LNCaP clone FGC (cell line): ENCODE measurements at regions not wholly inside any gene's neighbourhood (a gene's known extent, or its start where the extent isn't known, plus 50 kb on each side); places are given as distances from the start of the nearest gene placed in this dataset.

Experiments
- DNase-seq: peaks from one replicate; pipeline ENCODE4 v3.0.0-alpha.2; 2011; ENCODE audit warnings: low read depth
- H3K4me3 ChIP-seq: 2 replicates; pipeline ENCODE4 v1.5.1; 2011; ENCODE audit warnings: mild to moderate bottlenecking, low read depth, low read length, control low read depth
- TF ChIP-seq, protein P1 (sequence below): IDR thresholded peaks from 2 replicates; pipeline ENCODE4 v1.5.1; 2012; ENCODE audit warnings: mild to moderate bottlenecking; ENCODE audit not compliant: control insufficient read depth, insufficient read depth; ENCODE audit errors: extremely low read depth

DNA sequence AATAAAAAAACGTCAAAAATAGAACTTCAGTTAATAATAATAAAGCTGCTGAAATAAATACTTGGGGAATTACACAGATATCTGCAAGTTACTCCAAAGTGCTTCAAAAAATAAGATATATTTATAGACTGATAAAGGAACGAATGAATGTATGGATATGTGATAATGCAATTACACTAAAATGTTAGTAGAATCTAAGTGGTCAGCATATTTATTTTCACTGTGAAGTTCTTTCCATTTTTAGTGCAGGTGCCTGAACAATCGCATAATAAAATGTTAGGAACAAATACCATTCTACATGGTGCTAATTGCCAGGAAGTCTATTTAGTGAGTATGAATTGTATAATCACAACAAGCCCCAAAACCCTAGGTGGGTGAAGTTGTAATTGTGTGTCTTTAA, 169.6 kb upstream of the RGPD4 start:
- TF ChIP-seq, protein P1, sequence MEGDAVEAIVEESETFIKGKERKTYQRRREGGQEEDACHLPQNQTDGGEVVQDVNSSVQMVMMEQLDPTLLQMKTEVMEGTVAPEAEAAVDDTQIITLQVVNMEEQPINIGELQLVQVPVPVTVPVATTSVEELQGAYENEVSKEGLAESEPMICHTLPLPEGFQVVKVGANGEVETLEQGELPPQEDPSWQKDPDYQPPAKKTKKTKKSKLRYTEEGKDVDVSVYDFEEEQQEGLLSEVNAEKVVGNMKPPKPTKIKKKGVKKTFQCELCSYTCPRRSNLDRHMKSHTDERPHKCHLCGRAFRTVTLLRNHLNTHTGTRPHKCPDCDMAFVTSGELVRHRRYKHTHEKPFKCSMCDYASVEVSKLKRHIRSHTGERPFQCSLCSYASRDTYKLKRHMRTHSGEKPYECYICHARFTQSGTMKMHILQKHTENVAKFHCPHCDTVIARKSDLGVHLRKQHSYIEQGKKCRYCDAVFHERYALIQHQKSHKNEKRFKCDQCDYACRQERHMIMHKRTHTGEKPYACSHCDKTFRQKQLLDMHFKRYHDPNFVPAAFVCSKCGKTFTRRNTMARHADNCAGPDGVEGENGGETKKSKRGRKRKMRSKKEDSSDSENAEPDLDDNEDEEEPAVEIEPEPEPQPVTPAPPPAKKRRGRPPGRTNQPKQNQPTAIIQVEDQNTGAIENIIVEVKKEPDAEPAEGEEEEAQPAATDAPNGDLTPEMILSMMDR, result no peak
- DNase-seq, result no peak
- no peak overlapping the region for H3K4me3 ChIP-seq

DNA sequence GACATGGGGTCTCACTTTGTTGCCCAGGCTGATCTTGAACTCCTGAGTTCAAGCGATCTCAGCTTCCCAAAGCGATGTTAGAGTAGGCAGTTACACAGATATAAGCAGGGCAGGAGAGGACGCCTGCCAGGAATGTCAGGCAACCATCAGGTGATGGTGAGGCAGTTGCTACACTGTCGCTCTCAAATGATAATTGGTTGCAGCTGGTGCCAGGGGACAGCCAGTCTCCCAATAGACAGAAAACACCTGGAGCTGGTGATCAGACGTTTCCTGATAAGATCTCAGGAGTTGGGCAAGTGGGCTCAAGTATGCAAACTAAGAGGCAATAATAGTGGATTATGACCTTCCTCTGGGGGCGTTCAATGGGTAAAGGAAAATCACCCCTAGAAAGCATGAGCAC, 163.1 kb upstream of the RGPD4 start:
- TF ChIP-seq, protein P1, result no peak
- no peak overlapping the region for H3K4me3 ChIP-seq
- DNase-seq, result no peak

DNA sequence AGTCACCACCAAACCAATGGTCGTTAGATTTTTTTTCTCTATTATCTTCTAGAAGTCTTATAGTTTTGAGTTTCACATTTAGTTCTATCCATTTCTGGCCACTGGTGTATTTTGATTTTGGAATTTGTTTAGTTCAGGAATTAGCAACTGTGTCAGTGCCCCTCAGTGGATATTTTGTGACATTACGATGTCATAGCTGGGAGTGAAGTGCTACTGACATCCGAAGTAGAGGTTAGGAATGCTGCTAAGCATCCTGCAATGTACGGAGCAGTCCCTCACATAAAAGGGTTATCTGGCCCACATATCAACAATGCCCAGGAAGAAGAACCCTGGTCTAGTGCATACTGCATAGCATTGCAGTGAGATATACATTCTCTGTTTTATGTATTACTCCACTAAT, 157.4 kb upstream of the RGPD4 start:
- DNase-seq, result no peak
- TF ChIP-seq, protein P1, result peak; percentile 40
- H3K4me3 ChIP-seq, result no peak overlapping the region

DNA sequence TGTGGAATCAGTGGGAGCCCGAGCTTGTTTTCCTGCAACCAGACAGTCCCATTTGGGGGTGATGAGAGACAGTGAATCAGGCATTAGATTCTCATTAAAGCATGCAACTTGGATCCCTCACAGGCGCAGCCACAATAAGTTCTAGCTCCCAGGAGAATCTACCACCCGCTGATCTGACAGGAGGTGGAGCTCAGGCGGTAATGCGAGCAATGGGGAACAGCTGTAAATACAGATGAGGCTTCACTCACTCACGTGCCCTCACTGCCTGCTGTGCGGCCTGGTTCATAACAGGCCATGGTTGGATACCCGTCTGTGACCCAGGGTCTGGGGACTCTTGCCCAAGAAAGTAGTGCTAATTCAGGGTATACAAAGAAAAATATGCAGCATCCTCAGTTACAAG, 144.8 kb upstream of the RGPD4 start:
- no peak for DNase-seq
- H3K4me3 ChIP-seq, result no peak overlapping the region
- TF ChIP-seq, protein P1, result no peak

DNA sequence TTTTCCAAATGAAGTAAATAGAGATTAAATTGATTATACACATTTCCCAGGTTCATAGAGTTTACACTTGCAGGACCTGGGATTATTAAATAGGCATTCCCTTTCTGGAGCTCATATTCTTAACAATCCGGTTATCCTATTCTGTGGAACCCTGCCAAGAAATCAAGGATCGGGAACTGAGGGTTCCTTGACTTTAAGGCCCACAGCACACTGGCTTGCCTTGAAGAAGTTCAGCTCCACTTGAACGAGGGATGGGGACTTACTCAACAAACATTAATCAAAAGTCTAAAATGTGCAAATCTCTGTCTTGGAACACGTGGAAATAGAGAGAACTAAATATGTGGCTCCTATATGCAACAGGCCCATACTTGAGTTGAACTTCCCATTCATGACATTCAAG, 142.3 kb upstream of the RGPD4 start:
- DNase-seq, result no peak
- no peak overlapping the region for H3K4me3 ChIP-seq
- TF ChIP-seq, protein P1, result no peak

GRCh38 chr2:107685421-107685986, 141.2 kb upstream of the RGPD4 start:
- TF ChIP-seq, protein P1, result no peak

DNA sequence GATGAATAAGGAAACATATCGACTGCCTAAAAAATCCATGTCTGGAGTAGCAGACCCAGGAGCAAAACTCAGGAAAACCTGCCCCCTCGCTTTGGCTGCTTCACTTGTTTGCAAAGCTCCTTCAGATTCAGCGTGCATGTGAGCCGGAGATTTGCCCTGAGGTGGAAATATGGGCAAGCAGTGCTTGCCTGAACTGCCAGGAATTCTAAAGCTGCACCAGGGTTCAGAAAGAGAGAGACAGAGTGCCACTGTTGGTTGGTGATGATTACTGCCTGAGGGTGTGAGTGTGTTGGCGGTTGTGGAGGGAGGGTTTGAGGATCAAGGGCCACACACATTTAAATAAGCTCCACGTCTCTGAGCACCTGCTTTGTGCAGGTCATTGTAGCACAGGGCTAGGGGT, 139.6 kb upstream of the RGPD4 start:
- DNase-seq, result no peak
- TF ChIP-seq, protein P1, result no peak
- no peak overlapping the region for H3K4me3 ChIP-seq

More at GRCh38 chr2:107685421-107685986, 141.2 kb upstream of the RGPD4 start:
- H3K4me3 ChIP-seq, result no peak overlapping the region
- DNase-seq, result no peak
